ENCODE measurements at regions not wholly inside any gene's neighbourhood (a gene's known extent, or its start where the extent isn't known, plus 50 kb on each side); places are given as distances from the start of the nearest gene placed in this dataset.

- peak; percentile 83 for DNase-seq (ENCODE audit: low spot score)
These were observed 203.9 kb upstream of the TANK start for GRCh38 chr2:160956243-160956802.

- no peak for DNase-seq (ENCODE audit: low spot score)
These were observed 196.3 kb upstream of the TANK start for GRCh38 chr2:160963957-160964356.

- no peak for DNase-seq (ENCODE audit: low spot score)
These were observed 192.7 kb upstream of the TANK start for GRCh38 chr2:160967523-160967922.

GRCh38 chr2:160968183-160968582 is 192.0 kb upstream of the TANK start:
- DNase-seq (ENCODE audit: low spot score), result no peak

- DNase-seq (ENCODE audit: low spot score), result peak; percentile 72
These were observed 189.9 kb upstream of the TANK start for GRCh38 chr2:160970052-160970965.

GRCh38 chr2:160973991-160974390 is 186.2 kb upstream of the TANK start:
- DNase-seq (ENCODE audit: low spot score), result no peak

- DNase-seq (ENCODE audit: low spot score), result no peak
These were observed 185.4 kb upstream of the TANK start for GRCh38 chr2:160974803-160975202.

GRCh38 chr2:160976797-160977196 is 183.4 kb upstream of the TANK start:
- no peak for DNase-seq (ENCODE audit: low spot score)

- no peak for DNase-seq (ENCODE audit: low spot score)
These were observed 182.9 kb upstream of the TANK start for GRCh38 chr2:160977376-160977775.

- DNase-seq (ENCODE audit: low spot score), result no peak
These were observed 182.4 kb upstream of the TANK start for GRCh38 chr2:160977854-160978253.

GRCh38 chr2:160984426-160985077 is 175.7 kb upstream of the TANK start:
- no peak for DNase-seq (ENCODE audit: low spot score)

- DNase-seq (ENCODE audit: low spot score), result no peak
These were observed 170.4 kb upstream of the TANK start for GRCh38 chr2:160989778-160990177.

- DNase-seq (ENCODE audit: low spot score), result no peak
These were observed 166.6 kb upstream of the TANK start for GRCh38 chr2:160993654-160994061.

GRCh38 chr2:160994141-160995002 is 165.9 kb upstream of the TANK start:
- DNase-seq (ENCODE audit: low spot score), result peak; percentile 81

GRCh38 chr2:160996584-160996983 is 163.6 kb upstream of the TANK start:
- no peak for DNase-seq (ENCODE audit: low spot score)

- DNase-seq (ENCODE audit: low spot score), result peak; percentile 29
These were observed 155.8 kb upstream of the TANK start for GRCh38 chr2:161004379-161004778.

- no peak for DNase-seq (ENCODE audit: low spot score)
These were observed 155.1 kb upstream of the TANK start for GRCh38 chr2:161005170-161005569.

- DNase-seq (ENCODE audit: low spot score), result no peak
These were observed 151.9 kb upstream of the TANK start for GRCh38 chr2:161008311-161008710.

GRCh38 chr2:161010503-161011015 is 149.7 kb upstream of the TANK start:
- DNase-seq (ENCODE audit: low spot score), result no peak

- no peak for DNase-seq (ENCODE audit: low spot score)
These were observed 142.3 kb upstream of the TANK start for GRCh38 chr2:161017780-161018470.

GRCh38 chr2:161019311-161019710 is 140.9 kb upstream of the TANK start:
- DNase-seq (ENCODE audit: low spot score), result no peak
